GM12865 (cell line): ENCODE measurements at regions not wholly inside any gene's neighbourhood (a gene's known extent, or its start where the extent isn't known, plus 50 kb on each side); places are given as distances from the start of the nearest gene placed in this dataset.

Experiments
- DNase-seq: peaks from one replicate; pipeline ENCODE4 v3.0.0; 2010; ENCODE audit warnings: low read depth
- H3K4me3 ChIP-seq: 2 replicates; pipeline ENCODE4 v1.5.1; 2011; ENCODE audit warnings: mild to moderate bottlenecking, low read depth, low read length, control low read depth
- CTCF ChIP-seq: IDR thresholded peaks from 2 replicates; pipeline ENCODE4 v1.5.1; 2011; ENCODE audit warnings: low read length, control low read depth, low read depth, inconsistent platforms; ENCODE audit not compliant: insufficient read depth; ENCODE audit errors: missing control alignments

- TF ChIP-seq CTCF = no peak
- H3K4me3 ChIP-seq = no peak overlapping the region
- DNase-seq = no peak
These were observed 133.6 kb upstream of the SLC38A2 start for GRCh38 chr12:46506198-46506597.

GRCh38 chr12:46504494-46504893, 131.9 kb upstream of the SLC38A2 start:
- no peak overlapping the region for H3K4me3 ChIP-seq
- TF ChIP-seq CTCF = no peak
- no peak for DNase-seq

GRCh38 chr12:46503637-46504175, 131.1 kb upstream of the SLC38A2 start:
- no peak for TF ChIP-seq CTCF
- DNase-seq = no peak
- H3K4me3 ChIP-seq = no peak overlapping the region

GRCh38 chr12:46500673-46501072, 128.1 kb upstream of the SLC38A2 start:
- no peak for TF ChIP-seq CTCF
- H3K4me3 ChIP-seq = no peak overlapping the region
- no peak for DNase-seq

- no peak for TF ChIP-seq CTCF
- no peak overlapping the region for H3K4me3 ChIP-seq
- DNase-seq = peak; percentile 67
These were observed 127.3 kb upstream of the SLC38A2 start for GRCh38 chr12:46499901-46500300.

GRCh38 chr12:46499226-46499625, 126.7 kb upstream of the SLC38A2 start:
- no peak for DNase-seq
- no peak for TF ChIP-seq CTCF
- no peak overlapping the region for H3K4me3 ChIP-seq

GRCh38 chr12:46497739-46498138, 125.2 kb upstream of the SLC38A2 start:
- DNase-seq = no peak
- no peak overlapping the region for H3K4me3 ChIP-seq
- no peak for TF ChIP-seq CTCF
